NCI-H1930 (cell line): ENCODE measurements at regions not wholly inside any gene's neighbourhood (a gene's known extent, or its start where the extent isn't known, plus 50 kb on each side); places are given as distances from the start of the nearest gene placed in this dataset.

Experiments used
- DNase-seq, 2 experiments: peaks; one replicate each; lab custom pipeline; 2025; lab: John Stamatoyannopoulos, UW

GRCh38 chr7:85573346-85573745, 386.5 kb upstream of the SEMA3D start:
- DNase-seq = no peak

- no peak for DNase-seq
Observed at GRCh38 chr7:85570898-85571297, 384.0 kb upstream of the SEMA3D start.

GRCh38 chr7:85567983-85568382, 381.1 kb upstream of the SEMA3D start:
- no peak for DNase-seq

GRCh38 chr7:85566095-85566794, 379.4 kb upstream of the SEMA3D start:
- no peak for DNase-seq

- DNase-seq = no peak
Observed at GRCh38 chr7:85565276-85565675, 378.4 kb upstream of the SEMA3D start.

- no peak for DNase-seq
Observed at GRCh38 chr7:85564861-85565260, 378.0 kb upstream of the SEMA3D start.

GRCh38 chr7:85561706-85562105, 374.9 kb upstream of the SEMA3D start:
- no peak for DNase-seq

- peak; percentile 53 to 58 for DNase-seq
Observed at GRCh38 chr7:85554236-85555178, 367.7 kb upstream of the SEMA3D start.

- DNase-seq = no peak
Observed at GRCh38 chr7:85535974-85536729, 349.3 kb upstream of the SEMA3D start.

GRCh38 chr7:85529831-85530230, 343.0 kb upstream of the SEMA3D start:
- no peak for DNase-seq

- DNase-seq = no peak
Observed at GRCh38 chr7:85529201-85529600, 342.3 kb upstream of the SEMA3D start.

GRCh38 chr7:85528581-85528980, 341.7 kb upstream of the SEMA3D start:
- no peak for DNase-seq

- DNase-seq = no peak
Observed at GRCh38 chr7:85525676-85526075, 338.8 kb upstream of the SEMA3D start.

GRCh38 chr7:85522070-85522469, 335.2 kb upstream of the SEMA3D start:
- DNase-seq = no peak

GRCh38 chr7:85521108-85521694, 334.3 kb upstream of the SEMA3D start:
- DNase-seq = no peak

GRCh38 chr7:85520175-85520574, 333.3 kb upstream of the SEMA3D start:
- DNase-seq = no peak

- no peak for DNase-seq
Observed at GRCh38 chr7:85516675-85517074, 329.8 kb upstream of the SEMA3D start.

GRCh38 chr7:85512790-85513189, 325.9 kb upstream of the SEMA3D start:
- no peak for DNase-seq

- no peak for DNase-seq
Observed at GRCh38 chr7:85510287-85510686, 323.4 kb upstream of the SEMA3D start.

GRCh38 chr7:85509476-85509875, 322.6 kb upstream of the SEMA3D start:
- DNase-seq = no peak

GRCh38 chr7:85508642-85509410, 322.0 kb upstream of the SEMA3D start:
- no peak for DNase-seq
